Fibroblast of skin of left biceps (primary cell): ENCODE measurements at regions not wholly inside any gene's neighbourhood (a gene's known extent, or its start where the extent isn't known, plus 50 kb on each side); places are given as distances from the start of the nearest gene placed in this dataset.
"Not testable (repeated sequence)": the region's sequence is repeated elsewhere in the genome, so short reads cannot be mapped to it uniquely, and the experiment has no call there.

Source experiments
- DNase-seq, 2 experiments: peaks; one replicate each; pipeline ENCODE4 v3.0.0-alpha.2; 2013; ENCODE audit warnings: low read depth in 2 of 2

DNA sequence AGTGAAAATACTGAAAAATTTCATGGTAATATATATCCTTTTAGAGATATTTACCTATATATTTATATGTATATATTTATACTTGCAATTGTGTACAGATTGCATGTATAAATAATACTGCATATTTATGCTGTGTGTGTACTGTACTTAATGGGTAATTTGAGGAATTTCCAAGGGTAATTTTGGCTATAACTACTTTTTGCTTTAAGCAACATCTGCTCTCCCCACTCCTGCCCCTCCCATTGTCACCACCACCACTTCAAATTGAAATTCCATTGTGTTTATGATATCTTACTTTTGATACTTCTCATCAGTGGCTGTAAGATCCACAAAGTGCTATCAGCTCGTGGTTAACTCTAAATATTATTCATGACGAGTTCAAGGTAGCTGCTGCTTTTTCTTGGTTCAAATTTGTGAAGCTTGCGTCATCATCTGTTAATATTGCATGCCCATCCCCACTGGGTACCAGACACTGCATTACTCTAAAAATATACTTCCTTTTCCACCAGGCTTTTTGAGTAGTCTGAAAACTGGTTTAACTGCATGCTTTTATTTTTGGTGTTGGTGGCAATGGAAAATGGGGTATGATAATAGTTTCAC is 91.7 kb upstream of the MITF start:
- no peak for DNase-seq

DNA sequence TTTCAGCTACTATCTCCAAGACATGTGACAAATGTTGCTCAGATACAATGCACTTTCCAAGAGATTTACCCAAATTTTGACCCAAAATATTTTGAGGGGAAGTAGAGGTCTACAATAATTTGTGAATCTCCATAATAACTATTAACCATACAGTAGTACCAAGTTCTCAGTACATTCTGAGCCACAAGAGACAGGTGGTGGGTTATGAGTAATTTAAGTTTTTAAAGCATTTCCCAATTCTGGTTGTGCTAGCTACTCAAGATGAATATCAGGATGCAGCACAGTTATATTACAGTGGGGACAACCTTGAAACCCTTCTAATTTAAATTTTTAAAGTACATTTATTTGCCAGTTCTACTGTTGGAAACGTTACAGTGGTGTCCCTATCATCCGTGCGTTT is 92.2 kb upstream of the MITF start:
- no peak for DNase-seq

DNA sequence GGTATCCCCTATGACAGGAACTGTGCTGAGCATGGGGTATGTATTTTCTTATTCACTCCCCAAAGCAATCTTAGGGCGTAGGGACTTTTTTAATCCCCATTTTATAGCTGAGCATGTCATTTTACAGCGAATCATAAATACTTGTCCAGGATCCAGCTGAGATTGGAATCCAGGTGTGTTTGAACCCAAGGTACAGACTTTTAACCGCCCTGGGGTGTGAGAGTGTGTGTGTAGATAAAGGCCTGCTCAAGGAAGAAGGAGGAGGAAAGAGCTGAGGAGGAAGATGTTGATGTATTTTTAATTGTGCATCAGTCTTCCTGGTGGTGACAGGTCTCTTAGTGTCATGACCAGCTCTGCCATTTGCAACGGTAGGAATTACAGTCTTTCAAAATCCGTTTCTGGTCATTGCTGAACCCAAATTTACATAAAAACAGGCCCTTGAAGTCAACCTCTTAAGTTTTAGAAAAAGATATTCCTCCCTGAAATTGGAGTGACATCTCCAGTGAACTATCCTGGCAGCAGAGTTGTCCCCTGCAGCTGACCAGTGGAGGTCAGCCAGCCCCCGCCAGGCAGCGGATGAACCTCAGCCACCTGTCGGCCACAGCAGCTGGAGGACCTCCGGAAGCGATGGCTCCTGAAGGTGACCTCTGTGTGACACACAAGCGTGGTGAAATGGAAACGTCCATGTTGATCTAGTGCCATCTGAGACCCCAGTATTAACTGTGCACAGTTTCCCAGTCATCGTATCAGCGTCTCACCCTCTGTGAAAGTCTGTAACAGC is 92.8 kb upstream of the MITF start:
- no peak for DNase-seq

DNA sequence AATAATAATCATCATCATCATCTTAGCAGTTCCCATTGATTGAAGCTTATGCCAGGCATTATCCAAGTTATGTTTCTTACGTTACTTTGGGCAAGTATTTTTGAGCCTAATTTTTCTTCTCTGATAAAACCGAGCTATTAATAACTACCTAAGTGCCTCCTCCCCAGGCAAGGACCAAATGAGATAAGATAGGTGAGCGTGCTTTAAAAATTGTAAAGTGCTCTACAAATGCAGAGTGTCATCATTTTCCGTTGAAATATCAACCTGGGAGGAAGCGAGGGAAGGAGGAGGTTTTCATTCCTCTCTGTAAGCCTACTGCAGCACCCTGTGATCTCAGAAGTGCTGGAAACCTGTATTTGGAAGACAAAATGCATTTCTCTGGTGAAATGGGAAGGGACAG is 96.7 kb upstream of the MITF start:
- DNase-seq: no peak

DNA sequence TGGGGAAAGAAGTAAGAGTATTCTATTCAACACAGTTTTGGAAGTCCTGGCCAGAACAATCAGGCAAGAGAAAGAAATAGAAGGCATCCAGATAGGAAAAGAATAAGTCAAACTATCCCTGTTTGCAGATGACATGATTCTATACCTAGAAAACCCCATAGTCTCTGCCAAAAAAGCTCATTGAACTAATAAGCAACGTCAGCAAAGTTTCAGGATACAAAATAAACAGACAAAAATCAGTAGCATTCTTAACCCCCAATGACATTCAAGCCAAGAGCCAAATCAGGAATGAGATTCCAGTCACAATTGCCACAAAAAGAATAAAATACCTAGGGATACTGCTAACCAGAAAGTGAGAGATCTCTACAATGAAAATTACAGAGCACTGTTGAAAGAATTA is 99.4 kb upstream of the MITF start:
- DNase-seq: no peak

DNA sequence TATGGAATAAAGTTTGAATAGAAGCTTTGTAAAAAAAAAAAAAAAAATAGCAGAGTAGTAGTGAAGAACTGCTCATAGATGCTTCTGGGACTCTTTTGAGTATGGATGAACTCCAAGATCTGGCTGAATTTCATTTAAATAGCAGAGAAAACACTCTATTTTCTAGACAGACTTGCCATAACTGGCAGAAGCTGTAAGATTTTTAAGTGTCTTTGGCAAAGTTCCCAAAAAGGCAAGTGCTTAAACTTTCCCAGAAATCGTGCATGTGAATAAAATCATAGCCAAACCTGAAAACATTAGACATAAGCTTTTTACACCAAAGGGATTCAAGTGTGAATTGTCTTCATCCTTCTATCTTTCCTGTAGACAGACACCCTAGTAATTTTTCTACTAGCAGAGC is 110.3 kb upstream of the MITF start:
- DNase-seq: no peak

DNA sequence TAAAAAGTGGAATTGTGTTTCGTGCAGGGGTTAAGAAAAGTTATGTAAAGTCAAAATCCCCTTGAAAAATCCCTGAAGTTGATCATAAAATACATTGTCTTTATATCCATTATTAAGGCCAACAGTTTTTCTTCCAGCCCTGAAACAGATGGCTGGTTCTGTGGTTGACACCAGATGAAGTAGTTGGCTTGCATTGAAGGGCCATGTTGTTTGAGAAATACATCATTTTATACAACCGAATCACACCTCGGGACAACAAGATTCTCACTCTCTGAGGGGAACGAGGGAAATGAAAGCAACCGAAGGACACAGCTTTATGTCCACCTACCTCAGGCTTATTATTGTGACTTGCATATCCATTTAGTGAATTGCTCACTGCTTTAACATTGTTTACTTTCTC is 126.0 kb upstream of the MITF start:
- DNase-seq: no peak

DNA sequence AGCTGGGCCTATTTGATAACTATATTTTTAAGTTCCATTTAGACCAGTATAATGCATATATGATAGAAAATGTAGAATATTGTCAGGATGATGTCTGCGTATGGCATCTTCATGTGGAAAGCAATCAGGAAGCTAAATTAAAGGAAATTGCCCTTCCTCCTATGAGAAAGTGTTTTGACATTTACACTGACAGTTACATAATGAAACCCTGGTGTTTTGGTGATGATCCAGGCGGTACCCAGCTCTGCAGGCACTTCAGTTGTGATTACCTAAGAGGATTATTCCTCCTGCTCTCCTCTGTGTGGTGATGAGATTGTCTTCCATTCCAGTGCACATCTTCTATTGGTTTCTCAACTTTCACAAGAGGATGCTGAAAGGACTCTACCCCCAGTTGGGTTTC is 126.5 kb upstream of the MITF start:
- no peak for DNase-seq

DNA sequence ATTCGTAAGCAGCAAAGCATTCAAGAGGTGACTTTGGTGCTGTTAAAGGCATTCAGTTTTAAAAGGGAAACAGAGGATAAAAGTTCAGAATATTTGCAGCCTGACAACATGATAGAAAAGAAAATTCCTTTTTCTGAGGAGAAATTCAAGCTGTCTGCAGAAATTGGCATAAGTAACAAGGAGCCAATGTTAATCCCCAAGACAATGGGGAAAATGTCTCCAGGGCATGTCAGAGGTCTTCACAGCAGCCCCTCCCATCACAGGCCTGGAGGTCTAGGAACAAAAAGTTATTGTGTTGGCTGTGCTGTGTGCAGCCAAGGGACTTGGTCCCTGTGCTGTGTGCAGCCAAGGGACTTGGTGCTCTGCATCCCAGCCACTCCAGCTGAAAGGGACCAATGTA is 129.7 kb upstream of the MITF start:
- DNase-seq: not testable (repeated sequence)

DNA sequence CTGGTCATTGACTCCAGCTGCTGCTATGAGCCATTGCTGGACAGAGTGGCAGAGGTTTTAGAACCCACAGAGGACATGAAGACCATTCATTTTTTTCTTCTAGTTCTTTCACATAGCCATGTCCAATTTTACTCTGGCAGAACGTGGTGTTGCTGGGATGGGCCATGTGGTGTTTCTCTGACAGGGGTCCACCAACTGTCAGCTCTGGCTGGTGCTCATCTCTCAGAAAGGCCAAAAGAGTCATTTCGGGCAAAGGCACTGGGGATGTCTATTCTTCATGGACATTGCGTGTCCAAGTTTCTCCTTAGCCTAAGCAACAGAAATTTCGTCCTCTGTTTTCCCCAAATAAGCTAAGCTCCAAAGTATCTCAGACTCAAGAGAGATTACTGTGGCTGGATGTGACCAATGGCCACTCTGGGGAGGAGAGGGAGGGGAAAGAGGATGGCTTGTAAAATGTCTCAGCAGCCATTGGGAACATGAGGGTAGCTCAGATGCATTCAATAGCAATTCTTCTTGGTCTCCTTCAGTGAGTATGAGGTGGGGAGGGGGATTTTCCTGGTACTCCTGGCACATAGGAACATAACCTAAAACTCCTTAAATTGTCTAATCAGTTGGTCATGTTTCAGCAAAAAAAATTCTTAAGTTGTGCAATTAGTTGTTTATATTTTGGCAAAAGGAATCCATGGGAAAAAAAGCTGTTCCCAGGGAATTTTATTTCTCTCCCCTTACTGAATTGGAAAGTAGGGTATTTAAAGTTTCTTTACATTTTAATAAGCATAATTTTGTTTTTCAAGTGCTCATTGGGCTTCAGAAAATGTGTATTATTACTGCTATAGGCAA is 131.6 kb upstream of the MITF start:
- no peak for DNase-seq

DNA sequence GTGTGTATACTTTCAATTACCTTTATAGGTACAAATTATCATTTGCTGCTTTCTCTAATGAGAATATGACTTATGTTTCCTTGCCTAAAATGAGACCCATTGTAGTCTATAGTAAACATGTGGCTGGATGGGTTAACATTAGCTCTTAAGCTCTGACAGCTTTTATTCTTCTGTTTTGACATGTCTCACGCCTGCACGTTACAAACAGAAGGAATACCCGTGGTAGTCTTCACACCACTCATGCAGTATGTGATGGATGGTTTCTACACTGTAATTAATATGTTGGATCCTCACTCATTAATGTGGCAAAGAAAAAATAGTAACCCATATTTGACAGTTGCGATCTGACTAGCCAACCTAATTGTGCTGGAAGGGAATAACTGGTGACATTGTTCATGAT is 133.4 kb upstream of the MITF start:
- DNase-seq: no peak

DNA sequence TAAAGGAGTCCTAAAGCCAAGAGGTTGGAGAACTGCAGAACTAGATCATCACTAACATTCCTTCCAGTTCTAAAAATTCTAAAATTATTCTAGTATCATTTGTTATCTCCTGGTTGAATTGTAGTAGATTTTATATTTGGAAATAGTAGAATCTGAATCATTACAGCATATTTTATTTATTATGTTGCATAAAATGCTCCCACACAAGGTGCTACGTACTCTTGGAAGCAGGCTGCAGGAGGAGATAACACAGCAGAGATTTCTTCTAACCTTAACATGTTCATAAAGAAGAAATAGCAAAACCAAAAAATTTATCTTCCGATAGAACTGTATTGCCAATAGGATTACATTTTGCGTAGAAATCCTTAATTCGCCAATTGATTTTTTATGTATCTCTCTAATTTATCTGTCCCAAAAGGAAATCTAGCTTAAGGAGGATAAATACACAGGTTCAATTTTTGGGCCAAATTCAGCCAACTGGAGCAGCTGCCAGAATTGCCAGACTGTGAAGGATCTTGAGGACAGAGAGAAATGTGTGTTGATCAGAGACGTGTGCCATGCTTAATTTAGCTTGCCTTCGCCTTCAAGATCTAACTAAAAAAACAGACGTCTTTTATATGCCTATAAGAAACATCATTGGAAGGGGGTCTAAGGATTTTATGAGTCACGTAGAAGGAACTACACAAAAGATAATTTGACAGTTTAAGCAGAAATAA is 134.4 kb upstream of the MITF start:
- DNase-seq: no peak

DNA sequence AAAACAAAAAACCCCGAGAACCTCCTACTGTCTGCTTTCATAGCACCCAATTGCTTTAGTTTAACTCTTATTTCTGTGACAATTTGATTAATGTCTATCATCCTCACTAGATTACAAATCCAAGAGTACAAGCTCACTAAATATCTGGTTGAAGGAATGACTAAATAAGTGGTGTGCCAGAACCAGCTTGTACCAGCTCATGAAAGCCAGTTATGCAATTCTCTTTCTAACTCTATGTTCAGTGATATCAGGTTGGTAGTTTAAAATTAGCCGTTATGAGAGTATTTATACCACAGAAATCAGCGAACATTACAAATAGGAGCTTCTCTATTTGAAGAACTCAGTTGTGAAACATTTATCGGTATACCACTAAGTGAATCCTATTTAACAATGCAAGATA is 137.2 kb upstream of the MITF start:
- no peak for DNase-seq

DNA sequence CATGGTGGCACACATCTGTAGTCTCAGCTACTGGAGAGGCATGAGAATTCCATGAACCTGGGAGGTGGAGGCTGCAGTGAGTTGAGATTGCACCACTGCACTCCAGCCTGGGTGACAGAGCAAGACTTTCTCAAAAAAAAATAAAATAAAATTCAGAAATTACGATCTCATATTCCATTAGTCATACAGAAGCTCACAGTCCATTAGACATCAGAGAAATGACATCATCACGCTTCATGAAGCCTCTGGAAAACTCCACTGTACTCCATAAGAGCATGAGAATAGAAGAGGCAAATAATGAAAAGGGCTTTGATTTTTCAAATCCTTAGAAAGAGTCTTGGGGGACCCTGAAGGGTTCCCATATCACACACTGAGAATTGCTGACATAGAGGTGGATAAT is 145.0 kb upstream of the MITF start:
- no peak for DNase-seq

DNA sequence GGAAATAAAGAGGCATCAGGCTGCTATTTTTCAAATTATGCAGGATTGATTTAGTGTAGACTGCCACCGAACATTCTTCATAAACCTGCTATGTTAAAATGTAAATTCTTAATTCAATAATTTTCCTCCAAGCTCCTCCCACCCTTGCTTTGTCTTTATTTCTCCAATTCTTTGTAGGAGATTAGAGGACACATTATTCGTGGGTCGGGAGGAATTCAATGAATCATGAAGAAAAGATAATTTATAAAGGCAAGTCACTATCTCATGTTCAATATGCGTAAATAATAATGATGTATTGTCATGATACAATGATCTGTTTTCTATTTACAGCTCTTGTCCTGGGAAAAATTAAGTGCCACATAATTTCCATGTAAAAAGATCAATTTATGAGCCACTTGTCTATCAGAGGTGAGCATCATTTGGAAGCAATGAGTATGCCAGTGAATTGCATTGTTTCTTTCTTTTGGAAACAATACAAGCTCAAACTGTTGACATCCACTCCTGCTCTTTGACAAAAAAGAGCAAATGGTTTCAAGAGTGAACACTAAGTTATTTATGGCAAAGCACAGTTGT is 148.0 kb upstream of the MITF start:
- DNase-seq: no peak

DNA sequence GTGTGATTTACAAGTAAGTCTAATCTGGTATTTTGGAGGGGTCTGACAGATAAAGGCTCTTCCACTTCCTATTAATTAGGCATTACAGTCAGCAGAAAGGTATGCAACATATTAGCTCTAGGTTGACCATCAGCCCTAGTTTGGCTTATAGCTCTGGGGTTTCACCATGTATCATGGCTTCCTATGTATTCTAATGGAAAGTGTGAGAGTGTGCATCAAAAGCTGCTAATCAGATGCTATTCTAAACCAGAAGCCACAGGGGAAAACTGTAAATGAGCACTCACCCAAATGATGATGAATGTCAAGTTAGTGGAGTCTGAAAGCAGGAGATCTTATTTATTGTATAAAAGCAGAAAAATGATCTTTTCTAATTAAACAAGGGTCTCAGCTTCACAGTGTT is 149.2 kb upstream of the MITF start:
- no peak for DNase-seq

DNA sequence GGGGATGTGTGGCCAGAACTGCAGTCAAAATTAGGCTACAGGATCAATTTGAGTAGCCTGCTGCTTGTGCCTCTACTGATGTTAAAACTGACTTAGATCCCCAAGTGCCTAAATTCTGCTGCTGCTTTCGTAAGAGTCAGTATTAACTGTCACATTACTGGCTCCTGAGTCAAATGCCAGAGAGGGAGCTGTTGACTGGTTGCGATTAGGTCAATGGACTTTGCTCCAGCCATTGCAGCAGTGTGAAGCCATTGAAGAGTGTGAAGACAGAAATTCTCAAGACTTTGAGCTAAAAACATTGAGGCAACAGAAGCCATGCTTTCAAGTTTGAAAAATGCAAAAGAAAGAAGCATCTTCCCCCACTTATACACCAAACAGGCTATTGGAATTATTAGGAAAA is 151.1 kb upstream of the MITF start:
- no peak for DNase-seq

DNA sequence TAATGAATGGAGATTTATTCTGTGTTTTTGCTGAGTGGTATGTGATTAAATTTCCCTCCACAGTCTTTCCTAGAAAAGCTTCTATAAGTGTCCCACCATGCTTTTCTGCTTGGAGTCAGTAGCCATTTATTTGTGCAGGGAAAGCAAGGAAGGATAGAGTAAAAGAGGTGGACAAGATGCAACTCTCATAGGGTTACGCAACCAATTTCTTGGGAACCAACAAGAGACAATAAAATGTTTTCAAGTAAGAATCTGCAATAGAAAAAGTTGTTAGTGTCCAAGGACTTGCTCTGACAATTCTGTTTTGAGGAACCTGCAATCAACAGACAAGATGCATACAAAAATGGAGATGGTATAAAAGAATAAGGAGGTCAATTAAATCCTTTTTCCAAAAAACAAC is 153.8 kb upstream of the MITF start:
- DNase-seq: no peak

DNA sequence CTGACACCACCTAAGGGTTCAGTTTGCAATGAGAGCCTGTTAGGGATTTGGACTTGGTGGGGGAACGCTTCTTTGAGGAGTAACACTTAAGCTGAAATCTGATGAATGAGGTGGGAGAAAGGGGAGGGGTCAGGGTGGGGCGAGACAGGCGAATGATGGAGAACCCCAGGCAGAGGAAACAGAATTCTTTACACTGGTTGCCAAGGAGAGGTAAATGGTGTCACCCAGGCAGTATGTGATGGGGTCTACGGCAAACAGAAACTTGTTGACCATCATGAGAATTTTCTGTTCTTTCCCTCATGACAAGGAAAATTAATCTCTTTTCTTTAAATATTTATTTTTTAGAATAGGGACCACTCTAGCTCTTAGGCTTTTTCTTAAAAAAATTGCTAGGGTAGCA is 157.2 kb upstream of the MITF start:
- DNase-seq: no peak

DNA sequence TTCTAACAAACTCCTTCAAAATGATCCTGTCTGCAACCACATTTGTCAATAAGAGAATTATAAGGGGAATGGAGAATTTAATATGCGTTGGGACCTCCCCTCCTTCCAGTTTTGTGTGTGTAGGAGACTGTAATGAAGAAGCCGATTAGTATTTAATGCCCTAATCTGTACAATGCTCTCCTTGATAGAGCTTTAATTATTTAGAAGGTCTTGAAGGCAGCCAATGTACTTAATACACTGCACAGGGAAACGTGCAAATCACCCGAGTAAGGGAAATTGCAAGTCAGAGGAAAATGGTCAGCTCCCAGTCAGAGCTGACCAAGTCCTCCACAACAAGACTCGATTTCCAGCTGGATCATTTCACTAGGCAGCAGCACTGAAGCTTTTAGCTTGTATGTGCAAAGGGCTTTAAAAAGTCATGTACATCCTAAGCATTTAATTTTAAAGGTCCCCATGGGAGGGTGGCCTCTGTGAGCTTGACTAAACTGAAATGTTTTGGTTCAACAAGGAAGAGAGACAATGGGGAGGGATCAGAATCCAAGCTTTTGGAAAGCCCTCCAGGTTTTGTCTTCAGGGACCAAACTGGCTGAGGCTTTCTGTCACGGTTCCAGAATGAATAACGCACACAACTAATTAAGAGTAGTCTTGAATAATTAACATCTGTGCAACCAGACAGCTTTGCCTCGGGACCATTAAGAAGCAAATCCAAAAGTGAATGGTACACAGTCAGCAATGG is 159.8 kb upstream of the MITF start:
- no peak for DNase-seq

DNA sequence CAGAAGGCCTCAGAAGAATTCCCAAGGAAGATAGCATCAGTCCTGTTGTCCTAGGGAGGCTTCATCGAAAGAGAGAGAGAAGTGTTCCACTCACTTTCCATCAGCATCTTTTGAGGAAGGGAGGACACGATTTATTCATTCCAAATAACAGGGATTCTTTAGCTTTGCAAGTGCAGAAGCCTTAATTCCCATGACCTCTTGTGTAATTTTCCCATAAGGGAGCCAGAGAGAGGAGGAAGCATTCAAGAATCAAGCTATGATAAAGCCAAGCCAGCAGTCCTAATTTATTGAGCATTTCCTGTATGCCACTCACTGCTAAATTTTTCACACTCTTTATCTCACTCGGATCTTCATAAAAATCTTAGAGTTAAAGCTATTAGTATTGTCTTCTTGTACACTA is 169.7 kb upstream of the MITF start:
- no peak for DNase-seq
